Gastroesophageal sphincter (tissue), 3 donors: ENCODE measurements at regions not wholly inside any gene's neighbourhood (a gene's known extent, or its start where the extent isn't known, plus 50 kb on each side); places are given as distances from the start of the nearest gene placed in this dataset.

ENCODE experiments used
- POLR2A ChIP-seq, 2 donors: fragments of 450-650 bp; IDR thresholded peaks; one replicate each; pipeline ENCODE4 v1.6.1; 2017; ENCODE audit warnings: antibody characterized with exemption in 2 of 2, mild to moderate bottlenecking in 2 of 2, moderate library complexity in 1 of 2
- POLR2AphosphoS5 ChIP-seq: sonication (generic); formaldehyde crosslinking; IDR thresholded peaks from one replicate; pipeline ENCODE4 v1.6.1; 2017; ENCODE audit warnings: antibody characterized with exemption
- TF ChIP-seq, protein P1 (sequence below), 4 experiments: fragments of 200-600 bp in 2 of 4; fragments of 450-650 bp in 2 of 4; sonication (generic) in 1 of 4; IDR thresholded peaks; one replicate each; pipeline ENCODE4 v1.5.1; 2017 to 2019; ENCODE audit warnings: antibody characterized with exemption in 4 of 4, mild to moderate bottlenecking in 2 of 4, moderate library complexity in 2 of 4

DNA sequence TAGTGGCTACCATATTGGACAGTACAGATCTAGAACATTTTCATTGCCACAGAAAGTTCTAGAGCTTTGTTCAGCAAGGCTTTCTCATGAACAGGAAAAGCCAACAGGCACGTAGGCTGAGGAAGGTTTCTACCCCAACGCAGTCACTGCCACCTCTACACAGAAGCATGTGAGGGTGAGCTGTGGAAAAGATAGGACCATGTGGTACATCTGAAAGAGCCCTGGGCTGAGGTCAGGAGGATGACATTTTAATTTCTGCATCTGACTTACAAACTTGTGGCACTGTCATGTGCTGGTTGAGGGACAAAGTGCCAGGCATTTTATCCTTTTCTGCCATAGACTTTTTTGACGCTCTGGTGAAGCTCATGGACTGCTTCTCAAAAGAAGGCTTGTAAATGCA, 454.2 kb downstream of the BCOR start:
- TF ChIP-seq, protein P1, sequence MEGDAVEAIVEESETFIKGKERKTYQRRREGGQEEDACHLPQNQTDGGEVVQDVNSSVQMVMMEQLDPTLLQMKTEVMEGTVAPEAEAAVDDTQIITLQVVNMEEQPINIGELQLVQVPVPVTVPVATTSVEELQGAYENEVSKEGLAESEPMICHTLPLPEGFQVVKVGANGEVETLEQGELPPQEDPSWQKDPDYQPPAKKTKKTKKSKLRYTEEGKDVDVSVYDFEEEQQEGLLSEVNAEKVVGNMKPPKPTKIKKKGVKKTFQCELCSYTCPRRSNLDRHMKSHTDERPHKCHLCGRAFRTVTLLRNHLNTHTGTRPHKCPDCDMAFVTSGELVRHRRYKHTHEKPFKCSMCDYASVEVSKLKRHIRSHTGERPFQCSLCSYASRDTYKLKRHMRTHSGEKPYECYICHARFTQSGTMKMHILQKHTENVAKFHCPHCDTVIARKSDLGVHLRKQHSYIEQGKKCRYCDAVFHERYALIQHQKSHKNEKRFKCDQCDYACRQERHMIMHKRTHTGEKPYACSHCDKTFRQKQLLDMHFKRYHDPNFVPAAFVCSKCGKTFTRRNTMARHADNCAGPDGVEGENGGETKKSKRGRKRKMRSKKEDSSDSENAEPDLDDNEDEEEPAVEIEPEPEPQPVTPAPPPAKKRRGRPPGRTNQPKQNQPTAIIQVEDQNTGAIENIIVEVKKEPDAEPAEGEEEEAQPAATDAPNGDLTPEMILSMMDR (IDR thresholded peaks at IDR 0.05) = no peak
- no peak for TF ChIP-seq POLR2A (IDR thresholded peaks at IDR 0.05)
- TF ChIP-seq POLR2AphosphoS5 = no peak
